22Rv1 (cell line): ENCODE measurements at regions not wholly inside any gene's neighbourhood (a gene's known extent, or its start where the extent isn't known, plus 50 kb on each side); places are given as distances from the start of the nearest gene placed in this dataset.

Experiments
- H3K27ac ChIP-seq: fragments of 450-650 bp; 2 replicates; pipeline ENCODE4 v1.5.1; 2017
- CTCF ChIP-seq: fragments of 450-650 bp; IDR thresholded peaks from 2 replicates; pipeline ENCODE4 v1.5.1; 2017; ENCODE audit warnings: mild to moderate bottlenecking
- ZFX ChIP-seq: fragments of 450-650 bp; IDR thresholded peaks from 2 replicates; pipeline ENCODE4 v1.6.1; 2017; ENCODE audit warnings: antibody characterized with exemption, borderline replicate concordance

GRCh38 chr3:21170964-21171363, 580.0 kb downstream of the ZNF385D start:
- peak; percentile 84 for TF ChIP-seq CTCF
- no peak for TF ChIP-seq ZFX
- no peak overlapping the region for H3K27ac ChIP-seq

GRCh38 chr3:21169948-21170347, 581.1 kb downstream of the ZNF385D start:
- TF ChIP-seq CTCF (no peak), ZFX (no peak)
- no peak overlapping the region for H3K27ac ChIP-seq

GRCh38 chr3:21168471-21168870, 582.5 kb downstream of the ZNF385D start:
- no peak for TF ChIP-seq CTCF
- no peak for TF ChIP-seq ZFX

GRCh38 chr3:21163956-21164355, 587.1 kb downstream of the ZNF385D start:
- no peak for TF ChIP-seq ZFX
- no peak for TF ChIP-seq CTCF
- H3K27ac ChIP-seq: no peak overlapping the region

More at GRCh38 chr3:21168471-21168870, 582.5 kb downstream of the ZNF385D start:
- H3K27ac ChIP-seq: no peak overlapping the region

- no peak overlapping the region for H3K27ac ChIP-seq
- TF ChIP-seq CTCF: no peak
- no peak for TF ChIP-seq ZFX
These were observed 591.5 kb downstream of the ZNF385D start for GRCh38 chr3:21159543-21159906.

GRCh38 chr3:21158861-21159542, 592.0 kb downstream of the ZNF385D start:
- TF ChIP-seq ZFX (no peak), CTCF (no peak)
- no peak overlapping the region for H3K27ac ChIP-seq

GRCh38 chr3:21154911-21155310, 596.1 kb downstream of the ZNF385D start:
- TF ChIP-seq CTCF: no peak
- no peak for TF ChIP-seq ZFX
- no peak overlapping the region for H3K27ac ChIP-seq
